Activated naive CD4-positive, alpha-beta T cell treated with anti-CD3 and anti-CD28 coated beads, Interleukin-2, amount 50 U/mL, for 24 hours (primary cell): ENCODE measurements at regions not wholly inside any gene's neighbourhood (a gene's known extent, or its start where the extent isn't known, plus 50 kb on each side); places are given as distances from the start of the nearest gene placed in this dataset.
"Not testable (repeated sequence)": the region's sequence is repeated elsewhere in the genome, so short reads cannot be mapped to it uniquely, and the experiment has no call there.

Source experiments
- H3K27ac Mint-ChIP-seq: one replicate; pipeline ENCODE4 v1.8.0; 2021; ENCODE audit warnings: mild to moderate bottlenecking, mixed read lengths
- H3K27me3 Mint-ChIP-seq: one replicate; pipeline ENCODE4 v1.8.0; 2021; ENCODE audit warnings: mixed read lengths
- H3K36me3 Mint-ChIP-seq: one replicate; pipeline ENCODE4 v1.8.0; 2021; ENCODE audit warnings: mixed read lengths
- H3K4me1 Mint-ChIP-seq: one replicate; pipeline ENCODE4 v1.8.0; 2021; ENCODE audit warnings: mixed read lengths
- H3K4me3 Mint-ChIP-seq: one replicate; pipeline ENCODE4 v1.8.0; 2021; ENCODE audit warnings: mild to moderate bottlenecking, mixed read lengths
- H3K9me3 Mint-ChIP-seq: one replicate; pipeline ENCODE4 v1.8.0; 2021; ENCODE audit warnings: mixed read lengths

GRCh38 chr5:28329176-28329575 is 1290.8 kb upstream of the CDH9 start:
- H3K27ac Mint-ChIP-seq = no peak overlapping the region
- H3K36me3 Mint-ChIP-seq = no peaks in the 10 kb centered on the region
- no peaks in the 10 kb centered on the region for H3K27me3 Mint-ChIP-seq
- H3K9me3 Mint-ChIP-seq = no peaks in the 10 kb centered on the region
- H3K4me3 Mint-ChIP-seq = no peak overlapping the region
- H3K4me1 Mint-ChIP-seq = no peaks in the 10 kb centered on the region

GRCh38 chr5:28328681-28329080 is 1290.3 kb upstream of the CDH9 start:
- Mint-ChIP-seq H3K36me3 (no peaks in the 10 kb centered on the region), H3K27ac (no peak overlapping the region), H3K4me1 (no peaks in the 10 kb centered on the region), H3K27me3 (no peaks in the 10 kb centered on the region), H3K9me3 (no peaks in the 10 kb centered on the region), H3K4me3 (no peak overlapping the region)

- H3K4me3 Mint-ChIP-seq = no peak overlapping the region
- H3K36me3 Mint-ChIP-seq = no peaks in the 10 kb centered on the region
- H3K9me3 Mint-ChIP-seq = no peaks in the 10 kb centered on the region
- no peak overlapping the region for H3K27ac Mint-ChIP-seq
- no peaks in the 10 kb centered on the region for H3K27me3 Mint-ChIP-seq
- H3K4me1 Mint-ChIP-seq = no peaks in the 10 kb centered on the region
These were observed 1285.8 kb upstream of the CDH9 start for GRCh38 chr5:28324174-28324573.

GRCh38 chr5:28313953-28314352 is 1275.6 kb upstream of the CDH9 start:
- no peaks in the 10 kb centered on the region for H3K36me3 Mint-ChIP-seq
- H3K27ac Mint-ChIP-seq = no peak overlapping the region
- no peaks in the 10 kb centered on the region for H3K4me1 Mint-ChIP-seq
- H3K9me3 Mint-ChIP-seq = peaks cover 9% of the 10 kb centered on the region
- H3K27me3 Mint-ChIP-seq = no peaks in the 10 kb centered on the region
- H3K4me3 Mint-ChIP-seq = no peak overlapping the region

- Mint-ChIP-seq H3K9me3 (peaks cover 9% of the 10 kb centered on the region), H3K27ac (no peak overlapping the region), H3K4me1 (no peaks in the 10 kb centered on the region), H3K27me3 (no peaks in the 10 kb centered on the region), H3K4me3 (no peak overlapping the region), H3K36me3 (no peaks in the 10 kb centered on the region)
These were observed 1275.0 kb upstream of the CDH9 start for GRCh38 chr5:28313321-28313951.

- peaks cover 9% of the 10 kb centered on the region for H3K9me3 Mint-ChIP-seq
- H3K4me3 Mint-ChIP-seq = no peak overlapping the region
- no peaks in the 10 kb centered on the region for H3K4me1 Mint-ChIP-seq
These were observed 1272.3 kb upstream of the CDH9 start for GRCh38 chr5:28310696-28311095.

GRCh38 chr5:28305891-28306290 is 1267.5 kb upstream of the CDH9 start:
- H3K4me1 Mint-ChIP-seq = no peaks in the 10 kb centered on the region
- H3K27me3 Mint-ChIP-seq = no peaks in the 10 kb centered on the region
- no peak overlapping the region for H3K4me3 Mint-ChIP-seq
- H3K27ac Mint-ChIP-seq = no peak overlapping the region
- H3K36me3 Mint-ChIP-seq = no peaks in the 10 kb centered on the region
- H3K9me3 Mint-ChIP-seq = no peaks in the 10 kb centered on the region

More at GRCh38 chr5:28310696-28311095, 1272.3 kb upstream of the CDH9 start:
- Mint-ChIP-seq H3K27me3 (no peaks in the 10 kb centered on the region), H3K36me3 (no peaks in the 10 kb centered on the region), H3K27ac (no peak overlapping the region)

- no peaks in the 10 kb centered on the region for H3K9me3 Mint-ChIP-seq
- H3K4me3 Mint-ChIP-seq = no peak overlapping the region
- H3K27ac Mint-ChIP-seq = no peak overlapping the region
- no peaks in the 10 kb centered on the region for H3K4me1 Mint-ChIP-seq
- H3K27me3 Mint-ChIP-seq = no peaks in the 10 kb centered on the region
- H3K36me3 Mint-ChIP-seq = no peaks in the 10 kb centered on the region
These were observed 1263.3 kb upstream of the CDH9 start for GRCh38 chr5:28301712-28302111.

GRCh38 chr5:28296254-28297013 is 1258.0 kb upstream of the CDH9 start:
- peaks cover 3% of the 10 kb centered on the region for H3K9me3 Mint-ChIP-seq
- H3K4me1 Mint-ChIP-seq = no peaks in the 10 kb centered on the region
- H3K27me3 Mint-ChIP-seq = no peaks in the 10 kb centered on the region
- H3K27ac Mint-ChIP-seq = no peak overlapping the region
- no peak overlapping the region for H3K4me3 Mint-ChIP-seq
- H3K36me3 Mint-ChIP-seq = no peaks in the 10 kb centered on the region

GRCh38 chr5:28287021-28287420 is 1248.6 kb upstream of the CDH9 start:
- not testable (repeated sequence) for H3K9me3 Mint-ChIP-seq, H3K4me1 Mint-ChIP-seq, H3K36me3 Mint-ChIP-seq, H3K4me3 Mint-ChIP-seq, H3K27me3 Mint-ChIP-seq, H3K27ac Mint-ChIP-seq

- Mint-ChIP-seq H3K27ac (no peak overlapping the region), H3K36me3 (no peaks in the 10 kb centered on the region), H3K9me3 (no peaks in the 10 kb centered on the region), H3K4me3 (no peak overlapping the region), H3K4me1 (no peaks in the 10 kb centered on the region), H3K27me3 (no peaks in the 10 kb centered on the region)
These were observed 1248.2 kb upstream of the CDH9 start for GRCh38 chr5:28286566-28286965.

- no peaks in the 10 kb centered on the region for H3K36me3 Mint-ChIP-seq
- H3K27me3 Mint-ChIP-seq = no peaks in the 10 kb centered on the region
- H3K9me3 Mint-ChIP-seq = peaks cover 10% of the 10 kb centered on the region
- no peak overlapping the region for H3K27ac Mint-ChIP-seq
- H3K4me1 Mint-ChIP-seq = no peaks in the 10 kb centered on the region
- no peak overlapping the region for H3K4me3 Mint-ChIP-seq
These were observed 1246.4 kb upstream of the CDH9 start for GRCh38 chr5:28284788-28285187.

- Mint-ChIP-seq H3K27ac (no peak overlapping the region), H3K9me3 (peaks cover 10% of the 10 kb centered on the region), H3K27me3 (no peaks in the 10 kb centered on the region), H3K4me1 (no peaks in the 10 kb centered on the region), H3K4me3 (no peak overlapping the region), H3K36me3 (no peaks in the 10 kb centered on the region)
These were observed 1243.0 kb upstream of the CDH9 start for GRCh38 chr5:28281351-28281750.

GRCh38 chr5:28275931-28276330 is 1237.5 kb upstream of the CDH9 start:
- H3K4me3 Mint-ChIP-seq = no peak overlapping the region

GRCh38 chr5:28269978-28270377 is 1231.6 kb upstream of the CDH9 start:
- no peak overlapping the region for H3K27ac Mint-ChIP-seq
- H3K4me3 Mint-ChIP-seq = no peak overlapping the region
- H3K9me3 Mint-ChIP-seq = peaks cover 10% of the 10 kb centered on the region
- H3K4me1 Mint-ChIP-seq = no peaks in the 10 kb centered on the region
- no peaks in the 10 kb centered on the region for H3K27me3 Mint-ChIP-seq
- no peaks in the 10 kb centered on the region for H3K36me3 Mint-ChIP-seq

More at GRCh38 chr5:28275931-28276330, 1237.5 kb upstream of the CDH9 start:
- H3K36me3 Mint-ChIP-seq = no peaks in the 10 kb centered on the region
- no peaks in the 10 kb centered on the region for H3K4me1 Mint-ChIP-seq
- H3K9me3 Mint-ChIP-seq = peaks cover 5% of the 10 kb centered on the region
- no peak overlapping the region for H3K27ac Mint-ChIP-seq
- H3K27me3 Mint-ChIP-seq = no peaks in the 10 kb centered on the region

- no peaks in the 10 kb centered on the region for H3K27me3 Mint-ChIP-seq
- no peak overlapping the region for H3K4me3 Mint-ChIP-seq
- no peak overlapping the region for H3K27ac Mint-ChIP-seq
- H3K4me1 Mint-ChIP-seq = no peaks in the 10 kb centered on the region
- peaks cover 10% of the 10 kb centered on the region for H3K9me3 Mint-ChIP-seq
- no peaks in the 10 kb centered on the region for H3K36me3 Mint-ChIP-seq
These were observed 1227.5 kb upstream of the CDH9 start for GRCh38 chr5:28265877-28266276.
